GM23338 (cell line): ENCODE measurements at regions not wholly inside any gene's neighbourhood (a gene's known extent, or its start where the extent isn't known, plus 50 kb on each side); places are given as distances from the start of the nearest gene placed in this dataset.

Experiments
- ATAC-seq: fragments of 200-7000 bp; cut with Tn5 transposase; 3 replicates; pipeline ENCODE4 v1.9.1; 2020
- DNase-seq: peaks from one replicate; pipeline ENCODE4 v3.0.0-alpha.2; 2015; ENCODE audit warnings: low spot score
- H2AFZ ChIP-seq: fragments of 200-600 bp; sonication (generic); 2 replicates; pipeline ENCODE4 v1.8.0; 2016; ENCODE audit warnings: antibody characterized with exemption, mild to moderate bottlenecking, moderate library complexity
- H3F3A ChIP-seq: fragments of 200-600 bp; sonication (generic); replicated peaks from 2 replicates; pipeline ENCODE4 v1.8.0; 2017; ENCODE audit warnings: antibody characterized with exemption, mixed run types, low read depth
- H3K27ac ChIP-seq: fragments of 200-600 bp; sonication (generic); 2 replicates; pipeline ENCODE4 v1.6.1; 2016; ENCODE audit warnings: low read depth
- H3K27me3 ChIP-seq: fragments of 200-600 bp; sonication (generic); 2 replicates; pipeline ENCODE4 v1.8.0; 2016; ENCODE audit warnings: mild to moderate bottlenecking, mixed run types, moderate library complexity; ENCODE audit not compliant: insufficient read depth
- H3K36me3 ChIP-seq: fragments of 200-600 bp; sonication (generic); 2 replicates; pipeline ENCODE4 v1.8.0; 2016; ENCODE audit warnings: mild to moderate bottlenecking; ENCODE audit not compliant: insufficient read depth
- H3K4me1 ChIP-seq: fragments of 200-600 bp; sonication (generic); 2 replicates; pipeline ENCODE4 v1.8.0; 2016; ENCODE audit warnings: mild to moderate bottlenecking, moderate library complexity; ENCODE audit not compliant: insufficient read depth
- H3K4me2 ChIP-seq: fragments of 200-600 bp; sonication (generic); 2 replicates; pipeline ENCODE4 v1.7.1; 2017; ENCODE audit warnings: mixed run types
- H3K4me3 ChIP-seq: fragments of 200-600 bp; sonication (generic); 2 replicates; pipeline ENCODE4 v1.6.1; 2016; ENCODE audit warnings: mixed run types
- H3K79me2 ChIP-seq: fragments of 200-600 bp; sonication (generic); replicated peaks from 2 replicates; pipeline ENCODE4 v1.8.0; 2017; ENCODE audit warnings: mild to moderate bottlenecking; ENCODE audit not compliant: insufficient read depth
- H3K9me2 ChIP-seq: fragments of 200-600 bp; sonication (generic); 2 replicates; pipeline ENCODE4 v1.8.0; 2017; ENCODE audit not compliant: insufficient read depth
- H4K20me1 ChIP-seq: fragments of 200-600 bp; sonication (generic); replicated peaks from 2 replicates; pipeline ENCODE4 v1.8.0; 2017; ENCODE audit warnings: mild to moderate bottlenecking; ENCODE audit not compliant: insufficient read depth
- H3K27ac Mint-ChIP-seq: 2 replicates; pipeline ENCODE4 v1.8.0; 2020; ENCODE audit warnings: inconsistent platforms, mild to moderate bottlenecking, moderate library complexity, mixed read lengths
- H3K27me3 Mint-ChIP-seq: 3 replicates; pipeline ENCODE4 v1.8.0; 2022; ENCODE audit warnings: low read depth, mild to moderate bottlenecking, moderate library complexity, mixed read lengths, inconsistent platforms; ENCODE audit not compliant: insufficient read depth, poor library complexity
- H3K36me3 Mint-ChIP-seq: 3 replicates; pipeline ENCODE4 v1.8.0; 2021; ENCODE audit warnings: low read depth, mild to moderate bottlenecking, inconsistent platforms, moderate library complexity, mixed read lengths
- H3K4me1 Mint-ChIP-seq: 3 replicates; pipeline ENCODE4 v1.8.0; 2020; ENCODE audit warnings: mild to moderate bottlenecking, inconsistent platforms, mixed read lengths
- H3K4me3 Mint-ChIP-seq: 3 replicates; pipeline ENCODE4 v1.8.0; 2021; ENCODE audit warnings: moderate library complexity, mild to moderate bottlenecking, inconsistent platforms, mixed read lengths
- H3K9me3 Mint-ChIP-seq: 3 replicates; pipeline ENCODE4 v1.8.0; 2020; ENCODE audit warnings: moderate library complexity, mild to moderate bottlenecking, inconsistent platforms, mixed read lengths
- EZH2phosphoT487 ChIP-seq: fragments of 200-600 bp; sonication (generic); IDR thresholded peaks from one replicate; pipeline ENCODE4 v1.8.1; 2018; ENCODE audit warnings: antibody characterized with exemption; ENCODE audit not compliant: unreplicated experiment
- NANOG ChIP-seq: IDR thresholded peaks from 2 replicates; pipeline ENCODE4 v1.6.1; 2016; ENCODE audit warnings: antibody characterized with exemption, borderline replicate concordance
- POLR2AphosphoS5 ChIP-seq: IDR thresholded peaks from 2 replicates; pipeline ENCODE4 v1.6.1; 2016; ENCODE audit warnings: antibody characterized with exemption, low read depth
- STAT1 ChIP-seq: IDR thresholded peaks from one replicate; pipeline ENCODE4 v1.6.1; 2016; ENCODE audit warnings: antibody characterized with exemption; ENCODE audit not compliant: unreplicated experiment
- TF ChIP-seq, protein P1 (sequence below): IDR thresholded peaks from one replicate; pipeline ENCODE4 v1.6.1; 2018; ENCODE audit warnings: antibody characterized with exemption; ENCODE audit not compliant: unreplicated experiment
- TF ChIP-seq, protein P2 (sequence below): IDR thresholded peaks from 2 replicates; pipeline ENCODE4 v1.6.1; 2016; ENCODE audit warnings: antibody characterized with exemption
- TF ChIP-seq, protein P3 (sequence below): fragments of 250-450 bp; sonication (Bioruptor Pico); IDR thresholded peaks from 2 replicates; pipeline ENCODE4 v1.5.0; 2020; ENCODE audit warnings: mild to moderate bottlenecking, moderate library complexity

DNA sequence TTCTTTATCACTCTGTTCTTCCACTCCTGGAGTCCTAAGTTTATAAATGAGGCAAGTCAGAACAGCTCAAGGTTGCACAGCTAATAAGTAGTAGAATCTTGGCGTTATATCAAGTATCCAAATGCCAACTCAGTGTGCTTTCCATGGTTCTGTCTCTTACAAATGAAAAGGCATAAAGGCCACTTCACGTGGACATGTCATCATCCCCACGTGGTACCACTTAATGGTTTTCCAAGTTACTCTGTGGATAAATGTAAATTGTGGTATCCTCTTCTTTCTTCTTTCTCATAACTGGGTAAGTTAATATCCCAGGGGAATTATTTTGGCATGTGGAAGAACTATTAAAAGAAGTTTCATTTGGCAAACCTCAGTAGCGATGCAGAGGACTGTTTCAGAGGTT, 131.5 kb upstream of the L3MBTL4 start (continued):
- TF ChIP-seq, protein P1, sequence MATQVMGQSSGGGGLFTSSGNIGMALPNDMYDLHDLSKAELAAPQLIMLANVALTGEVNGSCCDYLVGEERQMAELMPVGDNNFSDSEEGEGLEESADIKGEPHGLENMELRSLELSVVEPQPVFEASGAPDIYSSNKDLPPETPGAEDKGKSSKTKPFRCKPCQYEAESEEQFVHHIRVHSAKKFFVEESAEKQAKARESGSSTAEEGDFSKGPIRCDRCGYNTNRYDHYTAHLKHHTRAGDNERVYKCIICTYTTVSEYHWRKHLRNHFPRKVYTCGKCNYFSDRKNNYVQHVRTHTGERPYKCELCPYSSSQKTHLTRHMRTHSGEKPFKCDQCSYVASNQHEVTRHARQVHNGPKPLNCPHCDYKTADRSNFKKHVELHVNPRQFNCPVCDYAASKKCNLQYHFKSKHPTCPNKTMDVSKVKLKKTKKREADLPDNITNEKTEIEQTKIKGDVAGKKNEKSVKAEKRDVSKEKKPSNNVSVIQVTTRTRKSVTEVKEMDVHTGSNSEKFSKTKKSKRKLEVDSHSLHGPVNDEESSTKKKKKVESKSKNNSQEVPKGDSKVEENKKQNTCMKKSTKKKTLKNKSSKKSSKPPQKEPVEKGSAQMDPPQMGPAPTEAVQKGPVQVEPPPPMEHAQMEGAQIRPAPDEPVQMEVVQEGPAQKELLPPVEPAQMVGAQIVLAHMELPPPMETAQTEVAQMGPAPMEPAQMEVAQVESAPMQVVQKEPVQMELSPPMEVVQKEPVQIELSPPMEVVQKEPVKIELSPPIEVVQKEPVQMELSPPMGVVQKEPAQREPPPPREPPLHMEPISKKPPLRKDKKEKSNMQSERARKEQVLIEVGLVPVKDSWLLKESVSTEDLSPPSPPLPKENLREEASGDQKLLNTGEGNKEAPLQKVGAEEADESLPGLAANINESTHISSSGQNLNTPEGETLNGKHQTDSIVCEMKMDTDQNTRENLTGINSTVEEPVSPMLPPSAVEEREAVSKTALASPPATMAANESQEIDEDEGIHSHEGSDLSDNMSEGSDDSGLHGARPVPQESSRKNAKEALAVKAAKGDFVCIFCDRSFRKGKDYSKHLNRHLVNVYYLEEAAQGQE: no peak
- TF ChIP-seq NANOG (no peak), STAT1 (no peak), POLR2AphosphoS5 (no peak)
- TF ChIP-seq, protein P2, sequence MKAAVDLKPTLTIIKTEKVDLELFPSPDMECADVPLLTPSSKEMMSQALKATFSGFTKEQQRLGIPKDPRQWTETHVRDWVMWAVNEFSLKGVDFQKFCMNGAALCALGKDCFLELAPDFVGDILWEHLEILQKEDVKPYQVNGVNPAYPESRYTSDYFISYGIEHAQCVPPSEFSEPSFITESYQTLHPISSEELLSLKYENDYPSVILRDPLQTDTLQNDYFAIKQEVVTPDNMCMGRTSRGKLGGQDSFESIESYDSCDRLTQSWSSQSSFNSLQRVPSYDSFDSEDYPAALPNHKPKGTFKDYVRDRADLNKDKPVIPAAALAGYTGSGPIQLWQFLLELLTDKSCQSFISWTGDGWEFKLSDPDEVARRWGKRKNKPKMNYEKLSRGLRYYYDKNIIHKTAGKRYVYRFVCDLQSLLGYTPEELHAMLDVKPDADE: no peak

DNA sequence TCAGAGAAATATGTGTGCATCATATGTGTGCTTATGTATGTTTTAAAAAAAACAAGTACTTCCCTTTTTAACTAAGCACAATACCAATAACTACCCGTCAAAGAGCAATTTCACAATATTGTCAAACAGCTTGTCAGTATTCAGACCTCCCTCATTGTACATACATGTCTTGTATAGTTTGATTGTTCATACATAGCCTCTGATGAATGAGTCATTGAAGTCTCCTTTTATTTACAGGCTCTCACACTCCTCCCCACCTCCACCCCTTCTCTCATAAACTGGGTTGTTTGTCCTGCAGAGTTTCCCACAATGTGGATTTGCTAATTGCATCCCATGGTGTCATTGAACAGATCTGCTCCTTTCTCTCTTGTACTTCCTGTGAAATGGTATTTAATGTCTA, 132.8 kb upstream of the L3MBTL4 start:
- Histone ChIP-seq H3K36me3 (no peaks in the 10 kb centered on the region), H3K9me2 (no peaks in the 10 kb centered on the region), H4K20me1 (no peaks in the 10 kb centered on the region), H3K4me3 (no peak overlapping the region), H3K27me3 (no peaks in the 10 kb centered on the region), H3F3A (no peaks in the 10 kb centered on the region), H3K4me1 (no peaks in the 10 kb centered on the region), H3K4me2 (no peak overlapping the region), H3K27ac (no peak overlapping the region), H3K79me2 (no peaks in the 10 kb centered on the region), H2AFZ (0 out of 2 replicates have a peak overlapping the region, but pooled peaks have one; percentile 4)
- Mint-ChIP-seq H3K9me3 (peaks cover 27% of the 10 kb centered on the region), H3K27ac (no peak overlapping the region), H3K4me1 (peaks cover 6% of the 10 kb centered on the region; the same call in 2 of the 3 replicates), H3K36me3 (peaks cover 24% of the 10 kb centered on the region), H3K4me3 (no peak overlapping the region), H3K27me3 (peaks cover 3% of the 10 kb centered on the region)
- no peak for ATAC-seq
- no peak for DNase-seq
- TF ChIP-seq, protein P3, sequence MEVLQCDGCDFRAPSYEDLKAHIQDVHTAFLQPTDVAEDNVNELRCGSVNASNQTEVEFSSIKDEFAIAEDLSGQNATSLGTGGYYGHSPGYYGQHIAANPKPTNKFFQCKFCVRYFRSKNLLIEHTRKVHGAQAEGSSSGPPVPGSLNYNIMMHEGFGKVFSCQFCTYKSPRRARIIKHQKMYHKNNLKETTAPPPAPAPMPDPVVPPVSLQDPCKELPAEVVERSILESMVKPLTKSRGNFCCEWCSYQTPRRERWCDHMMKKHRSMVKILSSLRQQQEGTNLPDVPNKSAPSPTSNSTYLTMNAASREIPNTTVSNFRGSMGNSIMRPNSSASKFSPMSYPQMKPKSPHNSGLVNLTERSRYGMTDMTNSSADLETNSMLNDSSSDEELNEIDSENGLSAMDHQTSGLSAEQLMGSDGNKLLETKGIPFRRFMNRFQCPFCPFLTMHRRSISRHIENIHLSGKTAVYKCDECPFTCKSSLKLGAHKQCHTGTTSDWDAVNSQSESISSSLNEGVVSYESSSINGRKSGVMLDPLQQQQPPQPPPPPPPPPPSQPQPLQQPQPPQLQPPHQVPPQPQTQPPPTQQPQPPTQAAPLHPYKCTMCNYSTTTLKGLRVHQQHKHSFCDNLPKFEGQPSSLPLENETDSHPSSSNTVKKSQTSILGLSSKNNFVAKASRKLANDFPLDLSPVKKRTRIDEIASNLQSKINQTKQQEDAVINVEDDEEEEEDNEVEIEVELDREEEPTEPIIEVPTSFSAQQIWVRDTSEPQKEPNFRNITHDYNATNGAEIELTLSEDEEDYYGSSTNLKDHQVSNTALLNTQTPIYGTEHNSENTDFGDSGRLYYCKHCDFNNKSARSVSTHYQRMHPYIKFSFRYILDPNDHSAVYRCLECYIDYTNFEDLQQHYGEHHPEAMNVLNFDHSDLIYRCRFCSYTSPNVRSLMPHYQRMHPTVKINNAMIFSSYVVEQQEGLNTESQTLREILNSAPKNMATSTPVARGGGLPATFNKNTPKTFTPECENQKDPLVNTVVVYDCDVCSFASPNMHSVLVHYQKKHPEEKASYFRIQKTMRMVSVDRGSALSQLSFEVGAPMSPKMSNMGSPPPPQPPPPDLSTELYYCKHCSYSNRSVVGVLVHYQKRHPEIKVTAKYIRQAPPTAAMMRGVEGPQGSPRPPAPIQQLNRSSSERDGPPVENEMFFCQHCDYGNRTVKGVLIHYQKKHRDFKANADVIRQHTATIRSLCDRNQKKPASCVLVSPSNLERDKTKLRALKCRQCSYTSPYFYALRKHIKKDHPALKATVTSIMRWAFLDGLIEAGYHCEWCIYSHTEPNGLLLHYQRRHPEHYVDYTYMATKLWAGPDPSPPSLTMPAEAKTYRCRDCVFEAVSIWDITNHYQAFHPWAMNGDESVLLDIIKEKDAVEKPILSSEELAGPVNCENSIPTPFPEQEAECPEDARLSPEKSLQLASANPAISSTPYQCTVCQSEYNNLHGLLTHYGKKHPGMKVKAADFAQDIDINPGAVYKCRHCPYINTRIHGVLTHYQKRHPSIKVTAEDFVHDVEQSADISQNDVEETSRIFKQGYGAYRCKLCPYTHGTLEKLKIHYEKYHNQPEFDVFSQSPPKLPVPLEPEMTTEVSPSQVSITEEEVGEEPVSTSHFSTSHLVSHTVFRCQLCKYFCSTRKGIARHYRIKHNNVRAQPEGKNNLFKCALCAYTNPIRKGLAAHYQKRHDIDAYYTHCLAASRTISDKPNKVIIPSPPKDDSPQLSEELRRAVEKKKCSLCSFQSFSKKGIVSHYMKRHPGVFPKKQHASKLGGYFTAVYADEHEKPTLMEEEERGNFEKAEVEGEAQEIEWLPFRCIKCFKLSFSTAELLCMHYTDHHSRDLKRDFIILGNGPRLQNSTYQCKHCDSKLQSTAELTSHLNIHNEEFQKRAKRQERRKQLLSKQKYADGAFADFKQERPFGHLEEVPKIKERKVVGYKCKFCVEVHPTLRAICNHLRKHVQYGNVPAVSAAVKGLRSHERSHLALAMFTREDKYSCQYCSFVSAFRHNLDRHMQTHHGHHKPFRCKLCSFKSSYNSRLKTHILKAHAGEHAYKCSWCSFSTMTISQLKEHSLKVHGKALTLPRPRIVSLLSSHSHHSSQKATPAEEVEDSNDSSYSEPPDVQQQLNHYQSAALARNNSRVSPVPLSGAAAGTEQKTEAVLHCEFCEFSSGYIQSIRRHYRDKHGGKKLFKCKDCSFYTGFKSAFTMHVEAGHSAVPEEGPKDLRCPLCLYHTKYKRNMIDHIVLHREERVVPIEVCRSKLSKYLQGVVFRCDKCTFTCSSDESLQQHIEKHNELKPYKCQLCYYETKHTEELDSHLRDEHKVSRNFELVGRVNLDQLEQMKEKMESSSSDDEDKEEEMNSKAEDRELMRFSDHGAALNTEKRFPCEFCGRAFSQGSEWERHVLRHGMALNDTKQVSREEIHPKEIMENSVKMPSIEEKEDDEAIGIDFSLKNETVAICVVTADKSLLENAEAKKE: no peak
- TF ChIP-seq, protein P2: no peak
- TF ChIP-seq POLR2AphosphoS5 (no peak), EZH2phosphoT487 (no peak)
- TF ChIP-seq, protein P1: no peak
